MM.1S (cell line): ENCODE measurements at regions not wholly inside any gene's neighbourhood (a gene's known extent, or its start where the extent isn't known, plus 50 kb on each side); places are given as distances from the start of the nearest gene placed in this dataset.

Experiments used
- EZH2 ChIP-seq: fragments of 300-600 bp; sonication (generic); optimal IDR thresholded peaks from 2 replicates; pipeline ENCODE3; 2017; ENCODE audit warnings: low read depth, mild to moderate bottlenecking, antibody characterized with exemption, low read length, mixed read lengths
- TF ChIP-seq, protein P1 (sequence below): fragments of 300-600 bp; sonication (generic); IDR thresholded peaks from 2 replicates; pipeline ENCODE4 v1.5.1; 2016; ENCODE audit warnings: antibody characterized with exemption, low read length, mixed read lengths

DNA sequence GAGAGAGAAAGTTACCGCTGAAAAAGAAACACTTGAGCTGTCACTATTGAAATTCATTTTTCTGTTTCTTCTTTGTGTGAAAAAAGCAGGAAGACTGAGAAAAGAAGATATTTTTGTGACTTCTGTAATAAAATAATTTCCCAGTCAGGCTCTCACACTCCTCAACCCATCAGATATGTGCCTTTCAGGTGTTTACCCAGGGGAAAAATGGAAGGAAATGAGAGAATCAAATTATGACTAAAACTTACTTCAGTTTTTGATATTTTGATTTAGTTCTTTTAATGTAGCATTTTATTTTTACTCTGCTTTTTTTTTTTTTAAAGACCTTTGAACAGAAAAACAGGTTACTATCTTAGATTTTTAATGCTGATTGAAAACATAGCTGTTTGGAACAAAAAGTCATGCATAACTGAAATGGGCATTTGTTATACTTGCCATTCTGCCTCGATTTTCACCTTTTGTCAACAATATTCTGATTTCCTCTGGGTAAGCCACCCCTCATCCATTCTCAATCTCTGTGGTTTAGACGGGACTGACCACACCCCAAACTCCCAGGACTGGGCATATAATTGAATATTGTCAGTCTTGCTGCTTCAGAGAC lies 133.2 kb upstream of the KRR1 start:
- TF ChIP-seq, protein P1, sequence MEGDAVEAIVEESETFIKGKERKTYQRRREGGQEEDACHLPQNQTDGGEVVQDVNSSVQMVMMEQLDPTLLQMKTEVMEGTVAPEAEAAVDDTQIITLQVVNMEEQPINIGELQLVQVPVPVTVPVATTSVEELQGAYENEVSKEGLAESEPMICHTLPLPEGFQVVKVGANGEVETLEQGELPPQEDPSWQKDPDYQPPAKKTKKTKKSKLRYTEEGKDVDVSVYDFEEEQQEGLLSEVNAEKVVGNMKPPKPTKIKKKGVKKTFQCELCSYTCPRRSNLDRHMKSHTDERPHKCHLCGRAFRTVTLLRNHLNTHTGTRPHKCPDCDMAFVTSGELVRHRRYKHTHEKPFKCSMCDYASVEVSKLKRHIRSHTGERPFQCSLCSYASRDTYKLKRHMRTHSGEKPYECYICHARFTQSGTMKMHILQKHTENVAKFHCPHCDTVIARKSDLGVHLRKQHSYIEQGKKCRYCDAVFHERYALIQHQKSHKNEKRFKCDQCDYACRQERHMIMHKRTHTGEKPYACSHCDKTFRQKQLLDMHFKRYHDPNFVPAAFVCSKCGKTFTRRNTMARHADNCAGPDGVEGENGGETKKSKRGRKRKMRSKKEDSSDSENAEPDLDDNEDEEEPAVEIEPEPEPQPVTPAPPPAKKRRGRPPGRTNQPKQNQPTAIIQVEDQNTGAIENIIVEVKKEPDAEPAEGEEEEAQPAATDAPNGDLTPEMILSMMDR, result no peak
- no peak for TF ChIP-seq EZH2
